ENCODE measurements at regions not wholly inside any gene's neighbourhood (a gene's known extent, or its start where the extent isn't known, plus 50 kb on each side); places are given as distances from the start of the nearest gene placed in this dataset.

DNA sequence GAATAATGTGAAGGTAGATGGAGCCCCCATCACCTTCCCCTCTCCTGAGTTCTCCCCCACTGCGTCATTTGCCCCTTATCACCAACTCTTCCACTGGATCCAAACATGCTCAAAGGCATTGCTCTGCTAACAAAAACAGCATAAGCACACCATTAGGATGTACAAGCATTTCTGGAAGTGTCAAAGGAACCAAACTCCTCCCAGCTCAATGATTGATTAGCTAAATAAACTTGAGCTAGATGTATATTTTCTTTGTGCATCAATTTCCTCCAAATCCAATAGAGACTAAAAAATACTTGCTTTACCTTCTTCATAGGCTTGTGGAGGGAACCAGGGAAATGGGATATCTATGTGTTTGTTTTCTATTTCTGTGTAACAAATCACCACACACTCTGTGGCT is 248.4 kb upstream of the JARID2 start:
- H2AFZ ChIP-seq (ENCODE audit: low read depth, low read length) = no peak overlapping the region
- H3K79me2 ChIP-seq (replicated peaks; ENCODE audit: insufficient read depth, low read length) = no peaks in the 10 kb centered on the region
- no peaks in the 10 kb centered on the region for H3K36me3 ChIP-seq (ENCODE audit: insufficient read depth, low read length)

DNA sequence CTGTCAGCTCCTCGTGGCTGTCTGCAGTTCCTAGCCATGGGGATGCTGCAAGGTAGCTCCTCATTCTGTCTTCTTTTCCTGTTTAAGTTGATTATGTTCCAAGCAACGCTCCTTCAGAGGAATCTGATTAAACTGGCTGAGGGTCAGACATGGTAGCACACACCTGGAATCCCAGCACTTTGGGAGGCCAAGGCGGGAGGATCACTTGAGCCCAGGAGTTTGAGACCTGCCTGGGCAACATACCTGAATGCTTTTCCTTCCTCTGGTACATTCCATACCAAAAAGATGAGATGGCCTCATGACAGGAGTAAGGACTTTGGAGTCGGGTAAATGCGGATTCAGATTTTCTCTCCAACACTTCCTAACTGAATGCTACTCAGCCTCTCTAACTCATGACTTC is 246.8 kb upstream of the JARID2 start:
- no peak overlapping the region for H3K9ac ChIP-seq (ENCODE audit: low read length)
- no peak overlapping the region for H3K4me3 ChIP-seq (ENCODE audit: low read length)
- no peak overlapping the region for H3K27ac ChIP-seq (ENCODE audit: low read length)
- H4K20me1 ChIP-seq (ENCODE audit: insufficient read depth) = no peaks in the 10 kb centered on the region
- H3K9me3 ChIP-seq (ENCODE audit: low read length) = no peaks in the 10 kb centered on the region
- no peaks in the 10 kb centered on the region for H3K79me2 ChIP-seq (replicated peaks; ENCODE audit: insufficient read depth, low read length)
- H3K9me2 ChIP-seq (ENCODE audit: insufficient read depth, low read length) = no peaks in the 10 kb centered on the region
- no peak overlapping the region for H3K4me2 ChIP-seq (ENCODE audit: low read length)
- no peaks in the 10 kb centered on the region for H3F3A ChIP-seq (ENCODE audit: insufficient read depth, low read length, poor library complexity, severe bottlenecking)
- no peaks in the 10 kb centered on the region for H3K36me3 ChIP-seq (ENCODE audit: insufficient read depth, low read length)
- H2AFZ ChIP-seq (ENCODE audit: low read depth, low read length) = no peak overlapping the region
- TF ChIP-seq SMC3 (conservative IDR thresholded peaks at IDR 0.05; ENCODE audit: poor library complexity) = no peak
- no peak for TF ChIP-seq EP300 (conservative IDR thresholded peaks at IDR 0.05; ENCODE audit: poor library complexity, severe bottlenecking)
- TF ChIP-seq MXI1 (conservative IDR thresholded peaks at IDR 0.05; ENCODE audit: poor library complexity, severe bottlenecking) = no peak
- TF ChIP-seq, protein P1, sequence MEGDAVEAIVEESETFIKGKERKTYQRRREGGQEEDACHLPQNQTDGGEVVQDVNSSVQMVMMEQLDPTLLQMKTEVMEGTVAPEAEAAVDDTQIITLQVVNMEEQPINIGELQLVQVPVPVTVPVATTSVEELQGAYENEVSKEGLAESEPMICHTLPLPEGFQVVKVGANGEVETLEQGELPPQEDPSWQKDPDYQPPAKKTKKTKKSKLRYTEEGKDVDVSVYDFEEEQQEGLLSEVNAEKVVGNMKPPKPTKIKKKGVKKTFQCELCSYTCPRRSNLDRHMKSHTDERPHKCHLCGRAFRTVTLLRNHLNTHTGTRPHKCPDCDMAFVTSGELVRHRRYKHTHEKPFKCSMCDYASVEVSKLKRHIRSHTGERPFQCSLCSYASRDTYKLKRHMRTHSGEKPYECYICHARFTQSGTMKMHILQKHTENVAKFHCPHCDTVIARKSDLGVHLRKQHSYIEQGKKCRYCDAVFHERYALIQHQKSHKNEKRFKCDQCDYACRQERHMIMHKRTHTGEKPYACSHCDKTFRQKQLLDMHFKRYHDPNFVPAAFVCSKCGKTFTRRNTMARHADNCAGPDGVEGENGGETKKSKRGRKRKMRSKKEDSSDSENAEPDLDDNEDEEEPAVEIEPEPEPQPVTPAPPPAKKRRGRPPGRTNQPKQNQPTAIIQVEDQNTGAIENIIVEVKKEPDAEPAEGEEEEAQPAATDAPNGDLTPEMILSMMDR (IDR thresholded peaks at IDR 0.05; ENCODE audit: poor library complexity, severe bottlenecking) = no peak
- TF ChIP-seq POLR2AphosphoS5 (IDR thresholded peaks at IDR 0.05) = no peak
- TF ChIP-seq, protein P2, sequence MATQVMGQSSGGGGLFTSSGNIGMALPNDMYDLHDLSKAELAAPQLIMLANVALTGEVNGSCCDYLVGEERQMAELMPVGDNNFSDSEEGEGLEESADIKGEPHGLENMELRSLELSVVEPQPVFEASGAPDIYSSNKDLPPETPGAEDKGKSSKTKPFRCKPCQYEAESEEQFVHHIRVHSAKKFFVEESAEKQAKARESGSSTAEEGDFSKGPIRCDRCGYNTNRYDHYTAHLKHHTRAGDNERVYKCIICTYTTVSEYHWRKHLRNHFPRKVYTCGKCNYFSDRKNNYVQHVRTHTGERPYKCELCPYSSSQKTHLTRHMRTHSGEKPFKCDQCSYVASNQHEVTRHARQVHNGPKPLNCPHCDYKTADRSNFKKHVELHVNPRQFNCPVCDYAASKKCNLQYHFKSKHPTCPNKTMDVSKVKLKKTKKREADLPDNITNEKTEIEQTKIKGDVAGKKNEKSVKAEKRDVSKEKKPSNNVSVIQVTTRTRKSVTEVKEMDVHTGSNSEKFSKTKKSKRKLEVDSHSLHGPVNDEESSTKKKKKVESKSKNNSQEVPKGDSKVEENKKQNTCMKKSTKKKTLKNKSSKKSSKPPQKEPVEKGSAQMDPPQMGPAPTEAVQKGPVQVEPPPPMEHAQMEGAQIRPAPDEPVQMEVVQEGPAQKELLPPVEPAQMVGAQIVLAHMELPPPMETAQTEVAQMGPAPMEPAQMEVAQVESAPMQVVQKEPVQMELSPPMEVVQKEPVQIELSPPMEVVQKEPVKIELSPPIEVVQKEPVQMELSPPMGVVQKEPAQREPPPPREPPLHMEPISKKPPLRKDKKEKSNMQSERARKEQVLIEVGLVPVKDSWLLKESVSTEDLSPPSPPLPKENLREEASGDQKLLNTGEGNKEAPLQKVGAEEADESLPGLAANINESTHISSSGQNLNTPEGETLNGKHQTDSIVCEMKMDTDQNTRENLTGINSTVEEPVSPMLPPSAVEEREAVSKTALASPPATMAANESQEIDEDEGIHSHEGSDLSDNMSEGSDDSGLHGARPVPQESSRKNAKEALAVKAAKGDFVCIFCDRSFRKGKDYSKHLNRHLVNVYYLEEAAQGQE (IDR thresholded peaks at IDR 0.05; ENCODE audit: borderline replicate concordance) = no peak
- no peak for TF ChIP-seq EZH2 (IDR thresholded peaks at IDR 0.05; ENCODE audit: borderline replicate concordance, insufficient read depth, low read length, poor library complexity, severe bottlenecking)
- TF ChIP-seq TAF1 (IDR thresholded peaks at IDR 0.05; ENCODE audit: low read depth) = no peak
- TF ChIP-seq RAD21 (conservative IDR thresholded peaks at IDR 0.05) = no peak
- H3K27me3 ChIP-seq (ENCODE audit: insufficient read depth, low read depth, low read length) = no peaks in the 10 kb centered on the region

More for the DNA sequence above, 248.4 kb upstream of the JARID2 start:
- Histone ChIP-seq H3K9ac (ENCODE audit: low read length) (no peak overlapping the region), H3F3A (ENCODE audit: insufficient read depth, low read length, poor library complexity, severe bottlenecking) (no peaks in the 10 kb centered on the region), H3K27me3 (ENCODE audit: insufficient read depth, low read depth, low read length) (no peaks in the 10 kb centered on the region), H3K4me2 (ENCODE audit: low read length) (no peak overlapping the region), H4K20me1 (ENCODE audit: insufficient read depth) (no peaks in the 10 kb centered on the region), H3K4me3 (ENCODE audit: low read length) (no peak overlapping the region), H3K9me3 (ENCODE audit: low read length) (no peaks in the 10 kb centered on the region), H3K27ac (ENCODE audit: low read length) (no peak overlapping the region), H3K9me2 (ENCODE audit: insufficient read depth, low read length) (no peaks in the 10 kb centered on the region)
- TF ChIP-seq, protein P1 (IDR thresholded peaks at IDR 0.05; ENCODE audit: poor library complexity, severe bottlenecking) = no peak
- TF ChIP-seq EP300 (conservative IDR thresholded peaks at IDR 0.05; ENCODE audit: poor library complexity, severe bottlenecking) (no peak), TAF1 (IDR thresholded peaks at IDR 0.05; ENCODE audit: low read depth) (no peak), MXI1 (conservative IDR thresholded peaks at IDR 0.05; ENCODE audit: poor library complexity, severe bottlenecking) (no peak), RAD21 (conservative IDR thresholded peaks at IDR 0.05) (no peak), POLR2AphosphoS5 (IDR thresholded peaks at IDR 0.05) (no peak), EZH2 (IDR thresholded peaks at IDR 0.05; ENCODE audit: borderline replicate concordance, insufficient read depth, low read length, poor library complexity, severe bottlenecking) (no peak), SMC3 (conservative IDR thresholded peaks at IDR 0.05; ENCODE audit: poor library complexity) (no peak)
- TF ChIP-seq, protein P2 (IDR thresholded peaks at IDR 0.05; ENCODE audit: borderline replicate concordance) = no peak
